A172 (cell line): ENCODE measurements at regions not wholly inside any gene's neighbourhood (a gene's known extent, or its start where the extent isn't known, plus 50 kb on each side); places are given as distances from the start of the nearest gene placed in this dataset.
A peak's percentile ranks its signal among the peaks of the same experiment; 100 is the strongest.

Source experiments
- DNase-seq: peaks from one replicate; pipeline ENCODE4 v3.0.0-alpha.2; 2015; ENCODE audit warnings: low spot score

GRCh38 chr10:93178226-93178625 is 104.5 kb downstream of the CYP26A1 start:
- DNase-seq, result no peak

GRCh38 chr10:93180482-93180931 is 106.8 kb downstream of the CYP26A1 start:
- peak; percentile 19 for DNase-seq

DNA sequence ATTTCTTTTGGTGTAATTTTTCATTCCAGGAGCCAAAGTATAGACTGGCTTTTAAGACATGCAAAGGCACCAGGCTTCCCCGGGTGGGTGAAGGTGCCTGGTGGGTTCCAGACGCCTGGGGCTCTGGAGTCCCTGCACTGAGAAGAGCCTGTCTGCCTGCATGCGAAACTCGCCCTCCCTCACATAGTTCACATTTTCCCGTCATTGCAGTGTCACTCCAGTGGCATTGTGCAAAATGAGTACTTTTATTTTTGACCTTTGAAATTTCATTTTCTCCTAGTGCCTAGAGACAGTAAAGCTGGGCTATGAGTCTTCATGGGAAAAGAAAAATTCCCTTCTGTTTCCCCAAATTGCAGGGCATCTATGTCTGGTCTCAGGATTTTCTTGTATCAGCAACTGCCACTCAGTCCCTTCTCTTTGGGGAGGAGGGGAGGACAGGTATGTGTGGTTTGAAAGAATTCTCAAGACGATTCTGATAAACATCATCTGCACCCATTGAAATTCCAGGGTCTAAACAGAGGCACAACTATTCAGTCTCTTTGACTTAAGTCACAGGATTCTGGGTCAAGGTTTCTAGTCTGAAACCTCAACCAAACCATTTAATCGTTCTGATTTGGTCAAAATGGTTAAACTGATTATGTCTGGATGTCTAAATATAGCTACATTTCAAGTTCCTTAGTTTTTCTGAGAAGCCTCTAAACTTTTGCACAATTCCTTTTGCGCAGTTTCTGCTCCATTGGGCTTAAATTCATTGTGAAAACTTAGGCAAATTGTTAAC is 107.8 kb downstream of the CYP26A1 start:
- no peak for DNase-seq

DNA sequence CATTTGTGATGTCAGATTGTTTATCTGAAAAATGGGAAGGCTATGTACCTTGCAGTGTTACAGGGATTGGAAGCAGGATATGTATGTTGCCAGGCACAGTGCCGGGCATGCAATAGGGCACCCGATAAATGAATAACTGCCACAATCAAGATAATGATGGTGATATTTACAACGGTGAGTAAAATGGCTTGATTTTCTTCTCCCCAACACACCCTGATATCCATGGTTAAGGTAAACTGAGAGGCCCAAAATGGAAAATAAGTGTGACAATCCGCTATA is 108.3 kb downstream of the CYP26A1 start:
- no peak for DNase-seq

DNA sequence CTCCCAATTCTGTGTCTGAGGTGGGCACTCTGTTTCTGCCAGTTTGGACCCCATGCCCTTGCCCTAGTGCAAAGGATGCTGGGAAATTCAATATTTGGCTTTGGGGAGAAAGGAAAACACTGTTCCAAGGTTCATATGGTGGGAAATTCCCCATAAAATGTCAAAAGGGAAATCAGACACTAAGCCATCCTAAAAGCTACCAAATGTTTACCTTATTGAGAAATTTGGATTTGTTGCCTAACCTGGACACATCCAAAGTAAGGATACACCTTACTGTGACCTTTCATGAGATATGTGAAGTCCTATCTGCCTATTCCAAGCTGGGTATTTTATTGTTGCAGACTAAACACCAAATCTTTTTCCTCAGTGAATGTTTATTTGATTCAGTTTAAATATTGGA is 109.1 kb downstream of the CYP26A1 start:
- no peak for DNase-seq

- no peak for DNase-seq
Observed at GRCh38 chr10:93186653-93187052, 113.0 kb downstream of the CYP26A1 start.

- no peak for DNase-seq
Observed at GRCh38 chr10:93189944-93190343, 116.3 kb downstream of the CYP26A1 start.

GRCh38 chr10:93190372-93190771 is 116.7 kb downstream of the CYP26A1 start:
- DNase-seq, result no peak

- DNase-seq, result no peak
Observed at GRCh38 chr10:93193906-93194305, 120.2 kb downstream of the CYP26A1 start.

DNA sequence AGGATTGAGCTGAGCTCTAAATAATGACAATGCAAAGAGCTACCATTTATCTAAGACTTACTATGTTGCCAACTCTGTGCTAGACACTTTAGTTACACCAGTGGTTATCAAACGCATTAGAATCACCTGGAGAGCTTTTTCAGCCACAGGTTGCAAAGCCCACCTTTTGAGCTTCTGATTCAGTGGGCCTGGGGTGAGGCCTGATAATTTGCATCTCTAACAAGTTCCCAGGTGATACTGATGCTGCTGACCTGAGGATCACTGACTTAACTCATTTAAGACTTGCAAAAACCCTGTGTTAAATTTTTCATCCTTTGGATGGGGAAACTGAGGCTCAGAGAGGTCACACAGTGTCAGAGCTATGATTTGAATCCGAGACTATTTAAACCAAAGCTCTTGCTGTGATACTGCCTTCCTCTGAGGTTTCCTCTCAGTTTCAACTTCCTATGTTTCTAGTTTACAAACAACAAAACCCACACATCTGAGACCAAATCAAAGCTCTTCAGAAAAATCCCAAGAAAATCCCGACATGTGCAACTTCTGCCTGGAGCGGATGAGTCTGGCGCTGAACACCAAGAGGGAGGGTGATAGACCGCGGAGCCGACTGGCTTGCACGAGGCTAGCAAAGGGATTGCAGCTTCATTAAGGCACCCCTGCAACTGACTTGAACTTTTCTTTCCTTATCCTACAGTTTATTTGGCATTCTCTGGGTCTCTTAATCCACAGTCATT is 124.9 kb downstream of the CYP26A1 start:
- peak; percentile 31 for DNase-seq

- DNase-seq, result peak; percentile 74
Observed at GRCh38 chr10:93199191-93199751, 125.6 kb downstream of the CYP26A1 start.

GRCh38 chr10:93204494-93205485 is 131.1 kb downstream of the CYP26A1 start:
- no peak for DNase-seq

DNA sequence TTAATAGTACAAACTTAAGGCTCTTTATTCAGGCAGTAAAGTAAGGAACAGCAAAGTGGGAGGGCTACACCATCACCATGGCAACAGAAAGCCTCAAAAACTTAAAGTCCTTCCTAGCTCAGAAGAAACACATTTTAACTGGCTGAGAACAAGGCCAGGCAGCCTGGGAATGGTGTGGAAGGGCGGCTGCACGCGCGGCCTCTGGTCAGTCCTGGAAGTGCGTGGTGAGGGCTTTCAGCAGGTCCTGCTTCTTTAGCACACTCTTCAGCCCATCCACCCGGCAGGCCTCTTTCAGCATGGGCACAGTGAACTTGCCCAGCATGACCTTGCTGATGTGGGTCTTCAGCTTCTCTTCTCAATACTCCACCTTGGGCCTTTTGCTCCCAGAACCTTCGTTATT is 133.0 kb downstream of the CYP26A1 start:
- DNase-seq, result no peak

DNA sequence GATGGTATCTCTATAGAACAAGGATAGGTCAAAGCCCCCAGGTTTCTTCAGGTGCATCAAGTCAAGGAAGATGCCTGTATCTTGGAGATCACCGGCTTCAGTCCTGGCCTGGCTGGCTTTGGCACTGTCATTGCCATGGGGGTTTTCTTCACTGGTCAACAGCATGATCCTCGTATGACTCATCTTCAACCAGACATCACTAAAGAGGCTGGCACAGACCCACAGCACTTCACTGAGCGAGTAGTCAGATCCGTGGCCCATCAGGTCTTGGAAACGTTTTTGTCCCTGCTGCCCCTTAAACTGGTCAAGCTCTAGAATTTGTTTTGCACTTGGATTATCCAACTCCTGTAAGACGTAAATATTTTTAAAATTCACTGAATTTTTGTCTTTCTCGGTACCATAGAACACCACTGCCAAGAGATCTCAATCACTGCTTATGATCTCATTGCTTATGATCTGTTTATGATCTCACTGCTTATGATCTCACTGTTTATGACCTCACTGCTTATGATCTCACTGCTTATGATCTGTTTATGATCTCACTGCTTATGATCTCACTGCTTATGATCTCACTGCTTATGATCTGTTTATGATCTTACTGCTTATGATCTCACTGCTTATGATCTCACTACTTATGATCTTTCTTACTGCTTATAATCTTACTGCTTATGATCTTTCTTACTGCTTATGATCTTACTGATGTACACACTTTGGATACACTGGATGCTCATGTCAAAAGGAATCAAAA is 135.2 kb downstream of the CYP26A1 start:
- peak; percentile 91 for DNase-seq

DNA sequence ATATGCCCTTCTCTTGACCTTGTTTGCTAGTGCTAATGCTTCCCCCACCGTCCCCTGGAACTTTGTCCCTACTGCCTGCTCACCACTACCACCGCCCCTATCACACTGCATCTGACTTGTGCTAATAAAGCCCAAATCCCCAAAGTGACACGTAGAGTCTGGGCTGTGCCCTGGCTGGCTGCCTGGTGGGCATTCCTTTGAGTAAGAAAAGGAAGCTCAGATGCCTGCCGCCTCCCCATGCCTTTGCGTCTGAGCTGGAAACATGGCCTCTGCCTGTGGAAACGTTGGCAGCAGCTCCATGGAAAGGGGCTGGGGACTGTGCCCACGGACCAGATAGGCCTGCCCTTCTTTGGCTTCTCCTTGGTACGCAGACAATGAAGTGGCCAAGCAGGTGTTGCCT is 138.3 kb downstream of the CYP26A1 start:
- no peak for DNase-seq

DNA sequence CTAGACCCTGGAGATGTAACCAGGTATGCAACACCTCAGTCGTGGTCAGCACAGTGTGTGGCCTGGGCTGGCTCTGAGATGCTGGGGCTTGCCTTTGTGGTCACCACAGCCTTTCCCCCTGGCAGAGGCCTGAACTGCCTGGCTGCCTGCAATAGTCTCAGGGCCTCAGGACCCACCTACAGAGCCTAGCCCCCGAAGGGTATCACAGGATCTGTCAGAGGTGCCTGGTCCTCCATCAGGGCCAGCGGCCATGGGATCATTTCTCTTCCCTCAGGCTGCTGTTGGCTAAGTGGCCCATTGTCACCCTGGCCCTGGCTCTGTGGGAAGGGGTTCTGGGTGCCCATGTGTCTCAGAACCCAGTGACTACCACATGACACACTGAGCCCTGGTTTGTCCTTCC is 141.6 kb downstream of the CYP26A1 start:
- no peak for DNase-seq

- no peak for DNase-seq
Observed at GRCh38 chr10:93216341-93216985, 142.8 kb downstream of the CYP26A1 start.

GRCh38 chr10:93218386-93218785 is 144.7 kb downstream of the CYP26A1 start:
- DNase-seq, result no peak

- DNase-seq, result no peak
Observed at GRCh38 chr10:93219347-93219746, 145.7 kb downstream of the CYP26A1 start.

- no peak for DNase-seq
Observed at GRCh38 chr10:93220296-93221170, 146.8 kb downstream of the CYP26A1 start.
